Adrenal gland (tissue), 9 donors: ENCODE measurements at regions not wholly inside any gene's neighbourhood (a gene's known extent, or its start where the extent isn't known, plus 50 kb on each side); places are given as distances from the start of the nearest gene placed in this dataset.

Source experiments
- DNase-seq, 7 donors: peaks; one replicate each; pipeline ENCODE4 v3.0.0-alpha.2; 2019 to 2020
- H3K27ac ChIP-seq, 5 donors: fragments of 200-600 bp; sonication (generic) in 4 of 5; 1 replicate in 3 of 5; 2 replicates in 2 of 5; pipeline versions ENCODE4 v1.5.1 to v1.8.0; 2016 to 2020; ENCODE audit warnings: mild to moderate bottlenecking in 1 of 5
- H3K27me3 ChIP-seq: fragments of 200-600 bp; 2 replicates; pipeline ENCODE4 v1.8.0; 2021
- H3K36me3 ChIP-seq, 2 donors: fragments of 200-600 bp; replicated peaks in 1 of 2; 1 replicate in 1 of 2; 2 replicates in 1 of 2; pipeline versions ENCODE4 v1.5.1 to v1.8.0; 2018 to 2022
- H3K4me1 ChIP-seq, 2 donors: fragments of 200-600 bp; replicated peaks in 1 of 2; 1 replicate in 1 of 2; 2 replicates in 1 of 2; pipeline versions ENCODE4 v1.5.1 to v1.8.0; 2018 to 2021
- H3K4me3 ChIP-seq, 4 donors: fragments of 200-600 bp; sonication (generic) in 3 of 4; one replicate each; pipeline ENCODE4 v1.5.1; 2016 to 2018
- H3K9me3 ChIP-seq, 3 donors: fragments of 200-600 bp; sonication (generic) in 1 of 3; replicated peaks in 1 of 3; 1 replicate in 2 of 3; 2 replicates in 1 of 3; pipeline versions ENCODE4 v1.5.1 to v1.8.0; 2016 to 2021
- POLR2A ChIP-seq, 2 donors: fragments of 450-650 bp; IDR thresholded peaks; one replicate each; pipeline ENCODE4 v1.6.1; 2017; ENCODE audit warnings: antibody characterized with exemption in 2 of 2, mild to moderate bottlenecking in 2 of 2, moderate library complexity in 1 of 2
- WGBS, 4 donors: extraction: QIAGEN DNeasy Blood & Tissue Kit in 2 of 4; methylation state at CpG; one replicate each; pipeline versions ENCODE4 v1.1.5 to v1.1.7; 2013 to 2017; 5-methylcytosine and 5-hydroxymethylcytosine counted together
- intact Hi-C, 2 donors: fragments of 100-400 bp; cut with DNase I; formaldehyde crosslinking; loops; one replicate each; pipeline versions ENCODE4 v1.14.1 to v1.15.0; 2022 to 2023
- TF ChIP-seq, protein P1 (sequence below), 6 experiments: fragments of 450-650 bp in 4 of 6; fragments of 200-600 bp in 2 of 6; sonication (generic) in 1 of 6; IDR thresholded peaks; 1 replicate in 5 of 6; 2 replicates in 1 of 6; pipeline versions ENCODE4 v1.5.1 to v1.8.0; 2016 to 2021; ENCODE audit warnings: antibody characterized with exemption in 6 of 6, mild to moderate bottlenecking in 2 of 6, moderate library complexity in 1 of 6
- donor health status: healthy with polysubstance abuse.
- donor health status: Bipolar disorder and iron deficiency.
- donor health status: DM: yes; HTN: yes; CAD: no.
- donor health status: DM: no; HTN: no; CAD: no.
- donor health status: DM: no; HTN: no; CAD: no.

GRCh38 chr12:130226771-130227170 is 64.5 kb downstream of the FZD10 start:
- TF ChIP-seq, protein P1, sequence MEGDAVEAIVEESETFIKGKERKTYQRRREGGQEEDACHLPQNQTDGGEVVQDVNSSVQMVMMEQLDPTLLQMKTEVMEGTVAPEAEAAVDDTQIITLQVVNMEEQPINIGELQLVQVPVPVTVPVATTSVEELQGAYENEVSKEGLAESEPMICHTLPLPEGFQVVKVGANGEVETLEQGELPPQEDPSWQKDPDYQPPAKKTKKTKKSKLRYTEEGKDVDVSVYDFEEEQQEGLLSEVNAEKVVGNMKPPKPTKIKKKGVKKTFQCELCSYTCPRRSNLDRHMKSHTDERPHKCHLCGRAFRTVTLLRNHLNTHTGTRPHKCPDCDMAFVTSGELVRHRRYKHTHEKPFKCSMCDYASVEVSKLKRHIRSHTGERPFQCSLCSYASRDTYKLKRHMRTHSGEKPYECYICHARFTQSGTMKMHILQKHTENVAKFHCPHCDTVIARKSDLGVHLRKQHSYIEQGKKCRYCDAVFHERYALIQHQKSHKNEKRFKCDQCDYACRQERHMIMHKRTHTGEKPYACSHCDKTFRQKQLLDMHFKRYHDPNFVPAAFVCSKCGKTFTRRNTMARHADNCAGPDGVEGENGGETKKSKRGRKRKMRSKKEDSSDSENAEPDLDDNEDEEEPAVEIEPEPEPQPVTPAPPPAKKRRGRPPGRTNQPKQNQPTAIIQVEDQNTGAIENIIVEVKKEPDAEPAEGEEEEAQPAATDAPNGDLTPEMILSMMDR (IDR thresholded peaks at IDR 0.05) = no peak
- no peak for TF ChIP-seq POLR2A (IDR thresholded peaks at IDR 0.05)
- Histone ChIP-seq H3K27me3 (peaks cover 4% of the 10 kb centered on the region), H3K27ac (no peak overlapping the region), H3K4me1 (no peaks in the 10 kb centered on the region), H3K9me3 (no peaks in the 10 kb centered on the region), H3K4me3 (no peak overlapping the region), H3K36me3 (no peaks in the 10 kb centered on the region)
- WGBS, 4 donors = 78 to 88% (median 86%) methylated on average over 13 of the region's 13 CpGs
- no peak for DNase-seq
- intact Hi-C loops = no loop called here

- Histone ChIP-seq H3K4me3 (no peak overlapping the region), H3K27me3 (peaks cover 2% of the 10 kb centered on the region), H3K4me1 (no peaks in the 10 kb centered on the region), H3K9me3 (no peaks in the 10 kb centered on the region), H3K27ac (no peak overlapping the region), H3K36me3 (no peaks in the 10 kb centered on the region)
- DNase-seq = no peak
- TF ChIP-seq, protein P1 (IDR thresholded peaks at IDR 0.05) = no peak
- TF ChIP-seq POLR2A (IDR thresholded peaks at IDR 0.05) = no peak
- 56 to 65% (median 58%) methylated on average over 4 of the region's 4 CpGs for WGBS, 4 donors
- intact Hi-C loops = no loop called here
Observed at GRCh38 chr12:130227641-130228040, 65.4 kb downstream of the FZD10 start.

DNA sequence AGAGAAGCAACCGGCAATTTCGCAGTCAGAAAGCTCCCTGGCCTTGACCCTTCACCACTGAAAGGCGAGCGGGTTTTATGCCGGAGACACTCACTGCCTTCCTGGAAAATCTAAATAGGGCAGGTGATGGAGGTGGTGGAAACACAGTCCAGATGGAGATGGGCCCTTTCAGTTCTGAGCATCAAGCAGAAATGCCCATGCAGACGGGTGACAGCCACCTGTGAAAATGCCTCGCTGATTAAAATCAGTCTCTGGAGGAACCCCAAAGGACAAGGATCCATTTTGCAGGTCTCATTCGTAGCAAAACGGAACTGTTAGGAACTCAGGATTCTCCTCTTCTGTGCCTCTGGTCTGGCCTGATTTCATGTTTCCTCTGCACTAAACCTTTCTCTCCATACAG is 74.2 kb downstream of the FZD10 start:
- H3K4me1 ChIP-seq = no peaks in the 10 kb centered on the region
- H3K27me3 ChIP-seq = no peaks in the 10 kb centered on the region
- TF ChIP-seq, protein P1 (IDR thresholded peaks at IDR 0.05) = no peak
- no peak for TF ChIP-seq POLR2A (IDR thresholded peaks at IDR 0.05)
- H3K36me3 ChIP-seq = no peaks in the 10 kb centered on the region
- 61 to 73% (median 65%) methylated on average over 9 of the region's 9 CpGs for WGBS, 4 donors
- H3K4me3 ChIP-seq = no peak overlapping the region
- no peak overlapping the region for H3K27ac ChIP-seq
- no peaks in the 10 kb centered on the region for H3K9me3 ChIP-seq
- intact Hi-C loops = no loop called here
- no peak for DNase-seq

GRCh38 chr12:130240831-130241590 is 78.7 kb downstream of the FZD10 start:
- WGBS, 4 donors = 66 to 75% (median 71%) methylated on average over 13 of the region's 13 CpGs
- H3K9me3 ChIP-seq = no peaks in the 10 kb centered on the region
- H3K27me3 ChIP-seq = no peaks in the 10 kb centered on the region
- H3K27ac ChIP-seq = no peak overlapping the region
- H3K4me1 ChIP-seq = no peaks in the 10 kb centered on the region
- TF ChIP-seq POLR2A (IDR thresholded peaks at IDR 0.05) = no peak
- TF ChIP-seq, protein P1 (IDR thresholded peaks at IDR 0.05) = no peak
- no peak for DNase-seq
- H3K4me3 ChIP-seq = no peak overlapping the region
- H3K36me3 ChIP-seq = no peaks in the 10 kb centered on the region
- intact Hi-C loops = no loop called here
